PC-3 (cell line): ENCODE measurements at regions not wholly inside any gene's neighbourhood (a gene's known extent, or its start where the extent isn't known, plus 50 kb on each side); places are given as distances from the start of the nearest gene placed in this dataset.

Experiments
- ATAC-seq: fragments of 200-7000 bp; cut with Tn5 transposase; 2 replicates; pipeline ENCODE4 v1.9.1; 2020; ENCODE audit warnings: mild to moderate bottlenecking, moderate library complexity
- BruUV-seq: library from RNA; stranded (reverse); fragments of 400-500 nt; replicated peaks from 2 replicates; lab custom pipeline; 2021; lab: Mats Ljungman, UMichigan
- CTCF ChIA-PET: fragments of 300-600 bp; sonication (Branson Sonifier 250); formaldehyde crosslinking; loops from one replicate; lab custom pipeline; 2022; ENCODE audit warnings: antibody characterized with exemption; lab: Charles Lee
- POLR2A ChIA-PET: fragments of 300-600 bp; sonication (Branson Sonifier 250); formaldehyde crosslinking; loops from one replicate; lab custom pipeline; 2022; ENCODE audit warnings: antibody characterized with exemption; ENCODE audit not compliant: unreplicated experiment; lab: Charles Lee
- DNase-seq: peaks from one replicate; pipeline ENCODE4 v3.0.0-alpha.2; 2015
- H2AFZ ChIP-seq: fragments of 300-600 bp; sonication (generic); 2 replicates; pipeline ENCODE4 v1.6.0; 2016; ENCODE audit warnings: antibody characterized with exemption, low read length
- H3F3A ChIP-seq: fragments of 300-600 bp; sonication (generic); one replicate; pipeline ENCODE4 v1.6.0; 2017; ENCODE audit warnings: antibody characterized with exemption, low read length, control low read depth, mild to moderate bottlenecking; ENCODE audit not compliant: unreplicated experiment
- H3K27ac ChIP-seq: fragments of 300-600 bp; sonication (generic); 2 replicates; pipeline ENCODE4 v1.5.1; 2016; ENCODE audit warnings: mild to moderate bottlenecking, low read length
- H3K27me3 ChIP-seq: fragments of 300-600 bp; sonication (generic); 2 replicates; pipeline ENCODE4 v1.6.1; 2016; ENCODE audit warnings: low read length, mixed read lengths
- H3K36me3 ChIP-seq: fragments of 300-600 bp; sonication (generic); 2 replicates; pipeline ENCODE4 v1.6.1; 2016; ENCODE audit warnings: low read depth, mixed run types, low read length, mixed read lengths
- H3K4me1 ChIP-seq: fragments of 300-600 bp; sonication (generic); 2 replicates; pipeline ENCODE4 v1.5.1; 2016; ENCODE audit warnings: low read length; ENCODE audit not compliant: insufficient read depth
- H3K4me2 ChIP-seq: fragments of 300-600 bp; sonication (generic); 2 replicates; pipeline ENCODE4 v1.6.0; 2016; ENCODE audit warnings: low read length
- H3K4me3 ChIP-seq: fragments of 300-600 bp; sonication (generic); 2 replicates; pipeline ENCODE4 v1.5.1; 2016; ENCODE audit warnings: mild to moderate bottlenecking, low read length, mixed read lengths
- H3K79me2 ChIP-seq: fragments of 300-600 bp; sonication (generic); 2 replicates; pipeline ENCODE4 v1.6.1; 2017; ENCODE audit warnings: low read length, mixed read lengths
- H3K9ac ChIP-seq: fragments of 300-600 bp; sonication (generic); 2 replicates; pipeline ENCODE4 v1.6.0; 2016; ENCODE audit warnings: mild to moderate bottlenecking, low read length
- H3K9me2 ChIP-seq: fragments of 300-600 bp; sonication (generic); replicated peaks from 2 replicates; pipeline ENCODE4 v1.6.1; 2016; ENCODE audit warnings: mixed run types, low read length, mixed read lengths
- H3K9me3 ChIP-seq: fragments of 300-600 bp; sonication (generic); 2 replicates; pipeline ENCODE4 v1.6.1; 2016; ENCODE audit warnings: low read length, mixed read lengths
- H4K20me1 ChIP-seq: fragments of 300-600 bp; sonication (generic); 2 replicates; pipeline ENCODE4 v1.6.1; 2016; ENCODE audit warnings: low read length, mixed read lengths
- CTCF ChIP-seq: fragments of 300-600 bp; sonication (generic); conservative IDR thresholded peaks from 2 replicates; pipeline ENCODE4 v1.5.1; 2017; ENCODE audit warnings: antibody characterized with exemption, low read depth, mild to moderate bottlenecking, low read length
- EZH2 ChIP-seq: fragments of 300-600 bp; sonication (generic); IDR thresholded peaks from one replicate; pipeline ENCODE4 v1.6.1; 2017; ENCODE audit warnings: antibody characterized with exemption, mild to moderate bottlenecking, low read length; ENCODE audit not compliant: unreplicated experiment
- EZH2phosphoT487 ChIP-seq: fragments of 300-600 bp; sonication (generic); IDR thresholded peaks from 2 replicates; pipeline ENCODE4 v1.6.1; 2018; ENCODE audit warnings: mild to moderate bottlenecking, antibody characterized with exemption, low read length, borderline replicate concordance
- intact Hi-C: fragments of 100-400 bp; cut with micrococcal nuclease; formaldehyde crosslinking; loops from 2 replicates; pipeline ENCODE4 v1.9.0; 2023

GRCh38 chr15:95353512-95353911 is 977.0 kb upstream of the NR2F2 start:
- Histone ChIP-seq H2AFZ (no peak overlapping the region), H3K27ac (no peak overlapping the region), H3K36me3 (no peaks in the 10 kb centered on the region), H3K79me2 (no peaks in the 10 kb centered on the region), H3K27me3 (no peaks in the 10 kb centered on the region), H3K4me1 (no peaks in the 10 kb centered on the region), H3K9me2 (no peaks in the 10 kb centered on the region), H3K9ac (no peak overlapping the region), H3F3A (no peaks in the 10 kb centered on the region), H4K20me1 (no peaks in the 10 kb centered on the region), H3K9me3 (no peaks in the 10 kb centered on the region), H3K4me3 (no peak overlapping the region), H3K4me2 (no peak overlapping the region)
- ATAC-seq: no peak
- no peak for TF ChIP-seq EZH2
- no peak for TF ChIP-seq CTCF
- TF ChIP-seq EZH2phosphoT487: no peak
- DNase-seq: no peak
- intact Hi-C loops: no loop called here
- POLR2A ChIA-PET: no interaction called here
- CTCF ChIA-PET: no interaction called here
- BruUV-seq: no TSS peak

- Histone ChIP-seq H3K36me3 (no peaks in the 10 kb centered on the region), H3K4me2 (no peak overlapping the region), H2AFZ (no peak overlapping the region), H3K4me3 (no peak overlapping the region), H4K20me1 (no peaks in the 10 kb centered on the region), H3K9me3 (peaks cover 7% of the 10 kb centered on the region; the same call in 1 of the 2 replicates), H3K4me1 (no peaks in the 10 kb centered on the region), H3K27ac (no peak overlapping the region), H3K9ac (no peak overlapping the region), H3F3A (no peaks in the 10 kb centered on the region), H3K27me3 (no peaks in the 10 kb centered on the region), H3K79me2 (no peaks in the 10 kb centered on the region), H3K9me2 (no peaks in the 10 kb centered on the region)
- DNase-seq: no peak
- ChIA-PET CTCF (no interaction called here), POLR2A (no interaction called here)
- intact Hi-C loops: no loop called here
- BruUV-seq: no TSS peak
- TF ChIP-seq EZH2phosphoT487 (no peak), EZH2 (no peak), CTCF (no peak)
- no peak for ATAC-seq
These were observed 970.5 kb upstream of the NR2F2 start for GRCh38 chr15:95359966-95360365.

- H3K36me3 ChIP-seq: no peaks in the 10 kb centered on the region
- no peaks in the 10 kb centered on the region for H3K79me2 ChIP-seq
- TF ChIP-seq EZH2phosphoT487 (no peak), CTCF (no peak), EZH2 (no peak)
- no peaks in the 10 kb centered on the region for H3K4me1 ChIP-seq
- POLR2A ChIA-PET: no interaction called here
- intact Hi-C loops: no loop called here
- no peak overlapping the region for H3K27ac ChIP-seq
- CTCF ChIA-PET: no interaction called here
- ATAC-seq (no peak), DNase-seq (no peak)
- H3K27me3 ChIP-seq: no peaks in the 10 kb centered on the region
- H3K4me2 ChIP-seq: no peak overlapping the region
- no peaks in the 10 kb centered on the region for H3F3A ChIP-seq
- H3K9me2 ChIP-seq: no peaks in the 10 kb centered on the region
- H3K4me3 ChIP-seq: no peak overlapping the region
- no peak overlapping the region for H3K9ac ChIP-seq
- no TSS peak for BruUV-seq
- H4K20me1 ChIP-seq: no peaks in the 10 kb centered on the region
- H2AFZ ChIP-seq: no peak overlapping the region
- peaks cover 7% of the 10 kb centered on the region; the same call in 1 of the 2 replicates for H3K9me3 ChIP-seq
These were observed 968.2 kb upstream of the NR2F2 start for GRCh38 chr15:95362306-95362705.
